GM12878 (cell line): ENCODE measurements at regions not wholly inside any gene's neighbourhood (a gene's known extent, or its start where the extent isn't known, plus 50 kb on each side); places are given as distances from the start of the nearest gene placed in this dataset.

Source experiments
- ETV6 ChIP-seq, 2 experiments: fragments of 450-650 bp in 1 of 2; IDR thresholded peaks in 1 of 2; conservative IDR thresholded peaks in 1 of 2; 2 replicates each; pipeline ENCODE4 v1.6.1; 2014; ENCODE audit warnings: antibody characterized with exemption in 1 of 2, borderline replicate concordance in 1 of 2, low read depth in 1 of 2, mild to moderate bottlenecking in 1 of 2, moderate library complexity in 1 of 2
- FOS ChIP-seq: IDR thresholded peaks from 3 replicates; pipeline ENCODE4 v1.6.1; 2011; ENCODE audit warnings: borderline replicate concordance; ENCODE audit not compliant: insufficient read length; ENCODE audit errors: extremely low read depth
- JUNB ChIP-seq: IDR thresholded peaks from 2 replicates; pipeline ENCODE4 v1.6.1; 2016; ENCODE audit warnings: antibody characterized with exemption, mild to moderate bottlenecking
- JUND ChIP-seq: IDR thresholded peaks from 2 replicates; pipeline ENCODE4 v1.6.1; 2012; ENCODE audit warnings: low read depth, mild to moderate bottlenecking, low read length, improper control_type of control experiment, moderate library complexity
- MXI1 ChIP-seq: fragments of 150-350 bp; IDR thresholded peaks from 2 replicates; pipeline ENCODE4 v1.6.1; 2011; ENCODE audit warnings: low read depth, mild to moderate bottlenecking, inconsistent platforms, low read length, improper control_type of control experiment
- POLR2AphosphoS2 ChIP-seq: IDR thresholded peaks from 2 replicates; pipeline ENCODE4 v1.6.1; 2011; ENCODE audit warnings: low read depth, mild to moderate bottlenecking, low read length, improper control_type of control experiment, moderate library complexity
- POLR2AphosphoS5 ChIP-seq: IDR thresholded peaks from 2 replicates; pipeline ENCODE4 v1.6.1; 2011; ENCODE audit warnings: mild to moderate bottlenecking, low read length, inconsistent platforms
- SMC3 ChIP-seq: IDR thresholded peaks from 2 replicates; pipeline ENCODE4 v1.6.1; 2011; ENCODE audit warnings: low read length, improper control_type of control experiment, borderline replicate concordance
- TF ChIP-seq, protein P1 (sequence below), 3 experiments: IDR thresholded peaks in 2 of 3; conservative IDR thresholded peaks in 1 of 3; 2 replicates each; pipeline ENCODE4 v1.5.1; 2011; ENCODE audit warnings: low read depth in 3 of 3, low read length in 3 of 3, mild to moderate bottlenecking in 3 of 3, control low read depth in 2 of 3, moderate library complexity in 2 of 3, inconsistent platforms in 1 of 3, mixed read lengths in 1 of 3; ENCODE audit not compliant: control insufficient read depth in 2 of 3, insufficient read depth in 1 of 3; ENCODE audit errors: extremely low read depth in 1 of 3
- TF ChIP-seq, protein P2 (sequence below): fragments of 450-650 bp; IDR thresholded peaks from 2 replicates; pipeline ENCODE4 v1.6.1; 2016; ENCODE audit warnings: mild to moderate bottlenecking, moderate library complexity, borderline replicate concordance
- TF ChIP-seq, protein P3 (sequence below): fragments of 450-650 bp; IDR thresholded peaks from 2 replicates; pipeline ENCODE4 v1.6.1; 2018; ENCODE audit warnings: mild to moderate bottlenecking, low read depth, moderate library complexity; ENCODE audit not compliant: partially characterized antibody
- TF ChIP-seq, protein P4 (sequence below): IDR thresholded peaks from 2 replicates; pipeline ENCODE4 v1.6.1; 2011; ENCODE audit warnings: mild to moderate bottlenecking, low read depth, low read length, moderate library complexity; ENCODE audit not compliant: insufficient replicate concordance

DNA sequence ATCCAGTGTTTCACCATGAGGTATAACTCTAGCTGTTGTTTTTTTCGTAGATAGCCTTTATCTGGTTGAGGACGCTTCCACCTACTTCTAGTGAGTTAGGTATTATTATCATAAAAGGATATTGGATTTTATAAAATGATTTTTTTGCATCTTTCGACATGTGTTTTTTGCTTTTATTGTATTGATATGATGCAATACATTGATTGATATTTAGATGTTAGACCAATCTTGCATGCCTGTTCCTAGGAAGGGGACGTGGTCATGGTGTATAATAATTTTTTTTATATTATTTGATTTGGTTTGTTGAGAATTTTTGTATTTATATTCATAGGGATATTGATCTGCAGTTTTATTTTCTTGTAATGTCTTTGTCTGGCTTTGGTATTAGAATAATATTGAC lies 193.3 kb downstream of the HS3ST3B1 start:
- TF ChIP-seq JUND (no peak), MXI1 (no peak), FOS (no peak), JUNB (no peak), POLR2AphosphoS5 (no peak), ETV6 (conservative IDR thresholded peaks at IDR 0.05 in 1 of 2, IDR thresholded peaks at IDR 0.05 in 1 of 2; ENCODE audit: borderline replicate concordance in 1 of 2, low read depth in 1 of 2) (no peak), POLR2AphosphoS2 (no peak), SMC3 (no peak)
- TF ChIP-seq, protein P1, sequence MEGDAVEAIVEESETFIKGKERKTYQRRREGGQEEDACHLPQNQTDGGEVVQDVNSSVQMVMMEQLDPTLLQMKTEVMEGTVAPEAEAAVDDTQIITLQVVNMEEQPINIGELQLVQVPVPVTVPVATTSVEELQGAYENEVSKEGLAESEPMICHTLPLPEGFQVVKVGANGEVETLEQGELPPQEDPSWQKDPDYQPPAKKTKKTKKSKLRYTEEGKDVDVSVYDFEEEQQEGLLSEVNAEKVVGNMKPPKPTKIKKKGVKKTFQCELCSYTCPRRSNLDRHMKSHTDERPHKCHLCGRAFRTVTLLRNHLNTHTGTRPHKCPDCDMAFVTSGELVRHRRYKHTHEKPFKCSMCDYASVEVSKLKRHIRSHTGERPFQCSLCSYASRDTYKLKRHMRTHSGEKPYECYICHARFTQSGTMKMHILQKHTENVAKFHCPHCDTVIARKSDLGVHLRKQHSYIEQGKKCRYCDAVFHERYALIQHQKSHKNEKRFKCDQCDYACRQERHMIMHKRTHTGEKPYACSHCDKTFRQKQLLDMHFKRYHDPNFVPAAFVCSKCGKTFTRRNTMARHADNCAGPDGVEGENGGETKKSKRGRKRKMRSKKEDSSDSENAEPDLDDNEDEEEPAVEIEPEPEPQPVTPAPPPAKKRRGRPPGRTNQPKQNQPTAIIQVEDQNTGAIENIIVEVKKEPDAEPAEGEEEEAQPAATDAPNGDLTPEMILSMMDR (IDR thresholded peaks at IDR 0.05 in 2 of 3, conservative IDR thresholded peaks at IDR 0.05 in 1 of 3; ENCODE audit: control insufficient read depth in 2 of 3, extremely low read depth in 1 of 3, insufficient read depth in 1 of 3, low read depth in 3 of 3, low read length in 3 of 3): no peak
- TF ChIP-seq, protein P2, sequence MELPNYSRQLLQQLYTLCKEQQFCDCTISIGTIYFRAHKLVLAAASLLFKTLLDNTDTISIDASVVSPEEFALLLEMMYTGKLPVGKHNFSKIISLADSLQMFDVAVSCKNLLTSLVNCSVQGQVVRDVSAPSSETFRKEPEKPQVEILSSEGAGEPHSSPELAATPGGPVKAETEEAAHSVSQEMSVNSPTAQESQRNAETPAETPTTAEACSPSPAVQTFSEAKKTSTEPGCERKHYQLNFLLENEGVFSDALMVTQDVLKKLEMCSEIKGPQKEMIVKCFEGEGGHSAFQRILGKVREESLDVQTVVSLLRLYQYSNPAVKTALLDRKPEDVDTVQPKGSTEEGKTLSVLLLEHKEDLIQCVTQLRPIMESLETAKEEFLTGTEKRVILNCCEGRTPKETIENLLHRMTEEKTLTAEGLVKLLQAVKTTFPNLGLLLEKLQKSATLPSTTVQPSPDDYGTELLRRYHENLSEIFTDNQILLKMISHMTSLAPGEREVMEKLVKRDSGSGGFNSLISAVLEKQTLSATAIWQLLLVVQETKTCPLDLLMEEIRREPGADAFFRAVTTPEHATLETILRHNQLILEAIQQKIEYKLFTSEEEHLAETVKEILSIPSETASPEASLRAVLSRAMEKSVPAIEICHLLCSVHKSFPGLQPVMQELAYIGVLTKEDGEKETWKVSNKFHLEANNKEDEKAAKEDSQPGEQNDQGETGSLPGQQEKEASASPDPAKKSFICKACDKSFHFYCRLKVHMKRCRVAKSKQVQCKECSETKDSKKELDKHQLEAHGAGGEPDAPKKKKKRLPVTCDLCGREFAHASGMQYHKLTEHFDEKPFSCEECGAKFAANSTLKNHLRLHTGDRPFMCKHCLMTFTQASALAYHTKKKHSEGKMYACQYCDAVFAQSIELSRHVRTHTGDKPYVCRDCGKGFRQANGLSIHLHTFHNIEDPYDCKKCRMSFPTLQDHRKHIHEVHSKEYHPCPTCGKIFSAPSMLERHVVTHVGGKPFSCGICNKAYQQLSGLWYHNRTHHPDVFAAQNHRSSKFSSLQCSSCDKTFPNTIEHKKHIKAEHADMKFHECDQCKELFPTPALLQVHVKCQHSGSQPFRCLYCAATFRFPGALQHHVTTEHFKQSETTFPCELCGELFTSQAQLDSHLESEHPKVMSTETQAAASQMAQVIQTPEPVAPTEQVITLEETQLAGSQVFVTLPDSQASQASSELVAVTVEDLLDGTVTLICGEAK: no peak
- TF ChIP-seq, protein P3, sequence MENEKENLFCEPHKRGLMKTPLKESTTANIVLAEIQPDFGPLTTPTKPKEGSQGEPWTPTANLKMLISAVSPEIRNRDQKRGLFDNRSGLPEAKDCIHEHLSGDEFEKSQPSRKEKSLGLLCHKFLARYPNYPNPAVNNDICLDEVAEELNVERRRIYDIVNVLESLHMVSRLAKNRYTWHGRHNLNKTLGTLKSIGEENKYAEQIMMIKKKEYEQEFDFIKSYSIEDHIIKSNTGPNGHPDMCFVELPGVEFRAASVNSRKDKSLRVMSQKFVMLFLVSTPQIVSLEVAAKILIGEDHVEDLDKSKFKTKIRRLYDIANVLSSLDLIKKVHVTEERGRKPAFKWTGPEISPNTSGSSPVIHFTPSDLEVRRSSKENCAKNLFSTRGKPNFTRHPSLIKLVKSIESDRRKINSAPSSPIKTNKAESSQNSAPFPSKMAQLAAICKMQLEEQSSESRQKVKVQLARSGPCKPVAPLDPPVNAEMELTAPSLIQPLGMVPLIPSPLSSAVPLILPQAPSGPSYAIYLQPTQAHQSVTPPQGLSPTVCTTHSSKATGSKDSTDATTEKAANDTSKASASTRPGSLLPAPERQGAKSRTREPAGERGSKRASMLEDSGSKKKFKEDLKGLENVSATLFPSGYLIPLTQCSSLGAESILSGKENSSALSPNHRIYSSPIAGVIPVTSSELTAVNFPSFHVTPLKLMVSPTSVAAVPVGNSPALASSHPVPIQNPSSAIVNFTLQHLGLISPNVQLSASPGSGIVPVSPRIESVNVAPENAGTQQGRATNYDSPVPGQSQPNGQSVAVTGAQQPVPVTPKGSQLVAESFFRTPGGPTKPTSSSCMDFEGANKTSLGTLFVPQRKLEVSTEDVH: no peak
- TF ChIP-seq, protein P4, sequence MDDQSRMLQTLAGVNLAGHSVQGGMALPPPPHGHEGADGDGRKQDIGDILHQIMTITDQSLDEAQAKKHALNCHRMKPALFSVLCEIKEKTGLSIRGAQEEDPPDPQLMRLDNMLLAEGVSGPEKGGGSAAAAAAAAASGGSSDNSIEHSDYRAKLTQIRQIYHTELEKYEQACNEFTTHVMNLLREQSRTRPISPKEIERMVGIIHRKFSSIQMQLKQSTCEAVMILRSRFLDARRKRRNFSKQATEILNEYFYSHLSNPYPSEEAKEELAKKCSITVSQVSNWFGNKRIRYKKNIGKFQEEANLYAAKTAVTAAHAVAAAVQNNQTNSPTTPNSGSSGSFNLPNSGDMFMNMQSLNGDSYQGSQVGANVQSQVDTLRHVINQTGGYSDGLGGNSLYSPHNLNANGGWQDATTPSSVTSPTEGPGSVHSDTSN: no peak
